ENCODE measurements at regions not wholly inside any gene's neighbourhood (a gene's known extent, or its start where the extent isn't known, plus 50 kb on each side); places are given as distances from the start of the nearest gene placed in this dataset.

DNA sequence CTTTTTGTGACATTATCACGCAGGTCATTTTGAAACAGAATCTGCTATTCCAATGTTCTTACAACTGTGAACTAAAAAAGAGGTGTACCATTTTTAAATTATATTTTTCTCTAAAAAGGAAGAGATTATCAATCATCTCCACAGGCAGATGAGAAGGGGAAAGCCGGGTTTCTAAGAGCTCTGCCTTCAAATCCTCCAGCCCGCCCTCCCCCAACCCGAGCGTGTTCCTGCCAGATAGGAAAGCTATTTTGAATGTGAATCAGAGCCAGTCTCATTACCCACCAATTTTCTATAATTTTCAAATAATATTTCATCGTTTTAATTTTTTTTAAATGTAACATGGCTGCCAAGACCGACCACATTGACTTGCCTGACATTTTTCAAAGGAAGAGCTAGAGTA, 65.9 kb downstream of the KCNF1 start:
- TF ChIP-seq, protein P1, sequence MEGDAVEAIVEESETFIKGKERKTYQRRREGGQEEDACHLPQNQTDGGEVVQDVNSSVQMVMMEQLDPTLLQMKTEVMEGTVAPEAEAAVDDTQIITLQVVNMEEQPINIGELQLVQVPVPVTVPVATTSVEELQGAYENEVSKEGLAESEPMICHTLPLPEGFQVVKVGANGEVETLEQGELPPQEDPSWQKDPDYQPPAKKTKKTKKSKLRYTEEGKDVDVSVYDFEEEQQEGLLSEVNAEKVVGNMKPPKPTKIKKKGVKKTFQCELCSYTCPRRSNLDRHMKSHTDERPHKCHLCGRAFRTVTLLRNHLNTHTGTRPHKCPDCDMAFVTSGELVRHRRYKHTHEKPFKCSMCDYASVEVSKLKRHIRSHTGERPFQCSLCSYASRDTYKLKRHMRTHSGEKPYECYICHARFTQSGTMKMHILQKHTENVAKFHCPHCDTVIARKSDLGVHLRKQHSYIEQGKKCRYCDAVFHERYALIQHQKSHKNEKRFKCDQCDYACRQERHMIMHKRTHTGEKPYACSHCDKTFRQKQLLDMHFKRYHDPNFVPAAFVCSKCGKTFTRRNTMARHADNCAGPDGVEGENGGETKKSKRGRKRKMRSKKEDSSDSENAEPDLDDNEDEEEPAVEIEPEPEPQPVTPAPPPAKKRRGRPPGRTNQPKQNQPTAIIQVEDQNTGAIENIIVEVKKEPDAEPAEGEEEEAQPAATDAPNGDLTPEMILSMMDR (conservative IDR thresholded peaks at IDR 0.05; ENCODE audit: low read length): no peak
- no peak for TF ChIP-seq EZH2phosphoT487 (IDR thresholded peaks at IDR 0.05; ENCODE audit: borderline replicate concordance)
